Embryonic facial prominence (tissue), 1 donor: ENCODE measurements at regions not wholly inside any gene's neighbourhood (a gene's known extent, or its start where the extent isn't known, plus 50 kb on each side); places are given as distances from the start of the nearest gene placed in this dataset.

Experiments
- DNase-seq: peaks from one replicate; pipeline ENCODE4 v3.0.0-alpha.2; 2016; ENCODE audit errors: extremely low spot score

DNA sequence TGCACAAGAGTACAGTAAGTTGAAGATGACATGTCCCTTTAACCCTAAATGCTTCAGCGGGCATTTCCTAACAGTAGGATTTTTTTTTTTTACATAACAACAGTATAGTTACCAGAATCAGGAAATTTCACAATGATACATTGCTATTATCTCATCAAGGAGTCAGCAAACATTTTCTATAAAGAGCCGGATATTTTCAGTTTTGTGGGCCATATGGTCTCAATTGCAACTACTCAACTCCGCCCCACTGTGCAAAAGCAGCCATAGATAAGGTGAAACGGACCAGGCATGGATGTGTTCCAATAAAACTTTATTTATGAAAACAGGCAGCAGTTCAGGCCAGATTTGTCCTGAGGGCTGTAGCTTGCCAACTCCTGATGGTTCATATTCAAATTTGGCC is 130.6 kb downstream of the SMAD6 start:
- DNase-seq, result no peak

DNA sequence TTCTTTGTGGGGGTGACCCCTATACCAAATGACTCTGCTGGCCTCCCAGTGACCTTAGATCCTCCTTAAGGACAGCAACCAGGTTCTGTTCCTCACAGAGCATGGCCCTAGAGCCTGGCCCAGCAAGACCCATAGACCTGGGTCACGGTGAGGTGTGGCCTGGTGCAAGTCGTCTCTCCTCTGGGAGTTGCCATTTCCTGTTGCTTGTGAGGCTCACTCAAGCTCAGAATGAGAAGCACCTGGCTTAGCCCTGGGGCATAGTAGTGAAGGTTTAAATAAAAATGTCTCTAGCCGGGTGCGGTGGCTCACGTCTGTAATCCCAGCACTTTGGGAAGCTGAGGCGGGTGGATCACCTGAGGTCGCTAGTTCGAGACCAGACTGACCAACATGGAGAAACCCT is 131.3 kb downstream of the SMAD6 start:
- no peak for DNase-seq

DNA sequence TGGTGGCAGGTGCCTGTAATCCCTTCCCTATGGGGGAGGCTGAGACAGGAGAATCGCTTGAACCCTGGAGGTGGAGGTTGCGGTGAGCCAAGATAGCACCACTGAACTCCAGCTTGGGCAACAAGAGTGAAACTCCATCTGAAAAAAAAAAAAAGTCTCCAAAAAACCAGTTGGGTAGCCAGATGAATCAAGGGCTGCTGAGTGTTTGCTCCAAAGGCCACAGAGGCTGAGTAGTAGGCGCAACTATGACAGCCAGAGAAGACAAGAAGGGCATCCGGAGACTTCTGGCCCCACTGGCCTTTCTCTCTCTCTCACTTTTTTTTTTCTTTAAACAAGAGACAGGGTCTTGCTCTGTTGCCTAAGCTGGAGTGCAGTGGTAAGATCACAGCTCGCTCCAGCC is 131.8 kb downstream of the SMAD6 start:
- no peak for DNase-seq

DNA sequence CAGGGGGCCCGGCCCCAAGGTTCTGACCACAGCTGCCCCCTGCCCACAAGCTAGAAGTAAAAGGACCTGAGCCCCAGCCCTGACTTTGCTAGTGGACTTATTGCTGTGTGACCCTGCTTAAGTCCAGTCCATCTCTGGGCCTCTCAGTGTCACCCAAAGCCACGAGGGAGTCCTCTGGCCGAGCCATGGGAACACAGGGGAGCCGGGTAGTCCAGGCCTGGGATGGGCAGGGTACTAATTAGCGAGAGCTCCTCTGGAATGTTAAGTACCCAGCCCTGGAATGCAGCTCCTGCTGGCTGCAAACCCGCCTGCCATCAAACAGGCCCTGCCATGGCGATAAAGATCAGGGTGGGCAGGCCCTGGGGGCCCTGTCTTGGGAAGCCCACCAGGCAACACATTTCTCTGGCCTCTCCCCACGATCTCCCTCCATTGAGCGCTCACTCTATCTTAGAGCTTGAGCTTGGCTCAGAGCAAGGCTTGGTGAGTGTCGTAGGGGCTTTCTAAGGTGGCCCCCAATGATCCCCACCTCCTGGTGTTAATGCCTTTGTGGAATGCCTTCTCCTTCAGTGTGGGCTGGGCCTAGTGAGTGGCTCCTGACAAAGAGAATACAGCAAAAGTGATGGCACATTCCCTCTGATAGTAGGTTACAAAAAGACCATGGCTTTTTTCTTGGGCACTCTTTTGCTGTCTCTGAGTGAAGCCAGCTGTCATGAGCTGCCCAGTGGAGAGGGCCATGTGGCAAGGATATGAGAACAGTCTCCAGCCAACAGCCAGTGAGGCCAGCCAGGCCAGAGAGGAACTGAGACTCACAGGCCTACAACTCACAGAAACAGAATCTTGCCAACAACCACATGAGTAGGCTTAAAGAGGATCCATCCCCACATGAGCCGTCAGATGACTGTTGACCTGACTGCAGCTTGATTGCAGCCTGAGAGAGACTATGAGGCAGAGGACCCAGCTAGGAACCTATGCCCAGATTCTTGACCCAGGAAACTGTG is 133.1 kb downstream of the SMAD6 start:
- DNase-seq, result no peak

DNA sequence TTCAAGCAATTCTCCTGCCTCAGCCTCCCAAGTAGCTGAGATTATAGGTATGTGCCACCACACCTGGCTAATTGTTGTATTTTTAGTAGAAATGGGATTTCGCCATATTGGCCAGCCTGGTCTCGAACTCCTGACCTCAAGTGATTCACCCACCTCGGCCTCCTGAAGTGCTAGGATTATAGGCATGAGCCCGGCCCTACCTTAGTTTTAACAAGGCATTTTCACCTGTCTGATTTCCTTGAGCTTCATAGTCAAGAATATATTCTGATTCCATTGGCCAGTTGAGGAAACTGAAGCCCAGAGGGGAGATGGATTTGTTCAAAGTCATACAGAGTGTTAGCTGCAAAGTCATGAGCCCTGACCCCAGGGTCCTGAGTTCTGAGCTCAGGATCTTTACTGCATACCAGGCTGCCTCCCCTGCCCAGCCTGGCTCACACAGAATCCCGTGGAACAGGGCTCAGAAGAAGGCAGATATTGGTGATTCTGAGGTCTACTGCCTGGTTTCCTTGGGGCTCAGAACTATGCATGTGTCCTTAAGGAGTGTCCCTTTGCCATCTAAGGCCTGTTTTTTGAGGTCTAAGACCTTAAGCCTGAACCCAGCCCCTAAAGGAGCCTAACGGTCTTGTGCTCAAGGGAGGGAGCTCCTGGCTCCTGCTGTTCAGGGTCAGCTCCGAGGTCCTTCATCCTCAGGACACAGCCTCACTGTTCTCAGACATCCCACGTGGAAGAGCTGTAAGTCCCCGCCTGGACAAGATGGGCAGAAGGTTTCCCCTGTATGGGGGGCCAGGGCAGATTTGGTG is 134.4 kb downstream of the SMAD6 start:
- DNase-seq, result no peak

DNA sequence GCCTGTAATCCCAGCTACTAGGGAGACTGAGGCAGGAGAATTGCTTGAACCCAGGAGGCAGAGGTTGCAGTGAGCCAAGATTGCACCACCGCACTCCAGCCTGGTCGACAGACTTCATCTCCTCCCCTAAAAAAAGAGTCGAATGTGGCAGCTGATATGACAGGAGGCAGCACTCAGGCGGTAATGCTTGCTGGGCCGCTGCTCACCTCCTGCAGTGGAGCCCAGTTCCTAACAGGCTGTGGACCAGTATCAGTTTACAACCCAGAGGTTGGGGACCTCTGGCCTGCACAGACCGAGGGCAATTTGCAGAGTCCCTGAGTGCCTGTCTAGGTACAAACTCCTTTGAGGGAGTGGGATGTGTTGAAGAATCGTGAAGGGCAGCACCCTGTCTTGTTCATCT is 136.2 kb downstream of the SMAD6 start:
- DNase-seq, result no peak

DNA sequence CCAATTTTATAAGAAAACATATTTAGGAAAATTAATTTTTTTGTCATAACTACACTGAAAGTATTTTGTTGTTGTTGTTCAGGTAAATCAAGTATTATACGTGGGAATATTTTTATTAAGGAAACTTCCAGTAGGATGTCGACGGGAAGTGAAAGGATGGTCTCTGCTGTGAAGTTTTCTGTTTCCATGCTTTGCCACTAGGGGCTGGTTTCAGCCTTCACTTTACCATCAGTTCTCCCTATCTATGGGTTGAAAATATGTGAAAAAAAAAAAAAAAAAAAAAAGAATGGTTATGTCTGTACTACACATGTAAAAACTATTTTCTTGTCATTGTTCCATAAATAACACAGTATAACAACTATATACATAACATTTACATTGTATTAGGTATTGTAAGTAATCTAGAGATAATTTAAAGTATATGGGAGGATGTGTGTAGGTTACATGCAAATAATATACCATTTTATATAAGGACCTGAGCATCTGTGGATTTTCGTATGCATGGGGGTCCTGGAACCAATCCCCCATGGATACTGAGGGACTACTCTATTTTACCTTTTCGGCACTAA is 136.7 kb downstream of the SMAD6 start:
- DNase-seq, result no peak

DNA sequence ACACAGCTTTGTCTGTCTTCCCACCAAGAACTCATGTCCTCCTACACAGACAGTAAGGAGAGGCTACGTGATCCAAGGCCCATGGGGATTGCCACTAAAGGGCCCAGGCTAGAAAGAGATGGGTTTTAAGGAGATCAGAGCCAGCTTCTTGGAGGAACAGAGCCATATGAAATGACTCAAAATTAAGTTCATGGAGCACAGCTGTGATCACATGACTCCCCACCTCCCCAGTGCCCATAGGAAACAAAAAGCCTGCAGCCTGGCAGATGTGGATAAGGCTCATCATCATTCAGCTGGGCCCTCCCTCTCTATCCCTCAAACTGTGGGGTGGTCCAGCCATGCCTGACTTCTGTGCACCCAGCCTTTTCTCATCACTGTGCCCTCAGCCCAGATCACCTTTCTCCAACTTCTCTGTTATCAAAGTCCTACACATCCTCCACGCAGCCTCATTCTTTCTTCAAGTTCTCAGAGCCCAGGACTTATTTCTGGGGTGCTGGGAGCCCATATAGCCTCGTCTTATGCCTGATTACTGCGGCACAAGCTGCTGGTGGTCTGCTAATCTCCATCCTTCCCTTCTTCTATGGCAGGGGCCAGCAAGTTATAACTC is 137.6 kb downstream of the SMAD6 start:
- DNase-seq, result no peak

DNA sequence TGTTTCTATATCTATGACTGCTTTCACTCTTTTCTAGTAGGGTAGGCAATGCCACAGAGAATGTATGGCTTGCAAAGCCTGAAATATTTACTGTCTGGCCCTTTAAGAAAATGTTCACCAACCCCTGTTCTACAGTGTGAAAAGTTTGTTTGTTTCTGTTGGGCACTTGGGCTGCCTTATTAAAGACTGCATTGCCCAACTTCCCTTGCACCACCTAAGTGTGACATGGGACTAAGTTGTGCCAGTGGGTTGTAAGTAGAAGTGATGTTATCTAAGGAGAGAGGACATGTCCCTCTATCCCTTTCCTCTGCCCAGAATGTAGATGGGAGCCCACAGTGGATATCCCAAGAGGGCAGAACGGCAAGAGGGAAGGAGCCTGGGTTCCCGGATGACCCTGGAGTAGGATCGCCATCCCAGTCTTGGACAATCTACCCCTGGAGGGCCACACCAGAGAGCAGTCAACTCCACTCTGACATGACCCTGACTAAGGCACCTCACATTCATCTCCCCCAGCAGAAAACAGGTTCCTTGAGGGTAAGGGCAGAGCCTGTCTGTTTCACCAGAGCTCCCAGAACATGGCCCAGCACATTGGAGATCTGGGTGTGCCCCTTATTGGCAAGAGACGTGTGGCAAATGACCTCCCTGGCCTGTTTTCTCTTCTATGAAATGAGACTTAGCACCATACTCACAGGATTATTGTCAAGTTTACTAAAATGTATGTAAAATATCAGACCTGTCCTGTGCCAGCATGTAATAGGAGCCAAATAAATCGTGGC is 138.8 kb downstream of the SMAD6 start:
- no peak for DNase-seq

DNA sequence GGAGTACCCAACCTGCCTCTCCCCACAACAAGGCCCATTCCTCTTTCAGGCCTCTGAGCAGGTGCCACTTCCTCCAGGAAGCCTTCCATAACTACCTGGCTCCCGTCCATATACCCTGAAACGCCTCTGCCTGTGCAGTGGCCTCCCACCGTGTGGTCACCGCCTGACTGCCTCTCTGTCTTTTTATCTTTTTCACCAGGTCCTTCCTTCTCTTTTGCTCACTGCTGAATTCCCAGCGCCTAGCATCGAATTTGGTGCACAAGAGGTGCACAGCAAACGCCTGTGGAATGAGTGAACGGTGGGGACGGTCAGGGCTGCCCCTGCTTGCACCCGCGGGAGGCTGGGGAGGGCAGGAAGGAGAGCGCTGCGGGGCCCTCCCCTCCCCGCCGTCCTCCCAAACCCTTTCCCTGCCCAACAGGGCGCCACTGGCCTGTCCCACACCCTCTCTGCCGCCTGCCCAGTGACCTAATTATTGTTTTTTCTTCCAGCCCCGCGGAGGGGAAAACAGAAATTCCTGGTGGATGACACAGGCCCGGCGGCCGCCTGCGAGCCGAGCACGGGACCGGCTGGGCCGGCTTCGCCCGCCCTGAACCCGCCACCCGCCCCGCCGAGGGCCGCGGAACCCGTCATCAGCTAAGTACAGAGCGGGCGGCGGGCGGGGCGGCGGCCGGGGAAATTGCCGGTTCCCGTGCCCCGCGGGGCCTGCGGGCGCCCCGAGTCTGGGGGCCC is 140.1 kb downstream of the SMAD6 start:
- DNase-seq, result peak; percentile 58

DNA sequence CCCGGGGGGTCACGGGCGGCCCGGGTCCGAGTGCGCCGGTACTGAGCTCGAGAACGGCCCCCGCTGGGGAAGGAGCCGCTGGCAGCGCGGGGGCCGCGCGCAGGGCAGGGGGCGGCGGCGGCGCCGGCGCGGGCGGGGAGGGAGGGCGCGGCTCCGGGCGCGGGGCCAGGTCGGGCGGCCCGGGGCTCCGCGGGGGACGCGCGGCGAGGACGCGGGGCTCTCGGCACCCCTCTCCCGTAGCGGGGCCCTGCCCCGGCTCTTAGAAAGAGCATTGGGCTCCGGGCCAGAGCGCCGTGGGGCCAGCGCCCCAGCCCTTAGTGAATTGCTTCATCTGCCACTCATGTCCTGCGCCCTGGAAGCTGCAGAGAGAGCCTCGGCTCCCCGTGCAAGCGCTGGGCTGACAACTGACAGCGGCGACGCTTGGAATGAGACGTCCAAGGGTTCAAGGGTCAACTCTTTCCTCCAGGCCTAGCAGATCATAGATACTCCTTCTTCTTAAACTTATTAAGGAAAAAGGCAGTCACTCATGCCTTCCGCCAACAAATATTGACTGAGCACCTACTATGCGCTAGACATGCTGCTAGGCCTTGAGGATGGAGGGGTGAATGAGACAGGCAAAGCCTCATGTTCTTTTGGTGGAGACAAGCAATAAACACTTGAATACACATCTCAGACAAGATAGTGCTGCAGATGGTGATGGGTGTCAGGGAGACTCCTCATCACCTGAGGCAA is 140.8 kb downstream of the SMAD6 start:
- DNase-seq, result no peak

DNA sequence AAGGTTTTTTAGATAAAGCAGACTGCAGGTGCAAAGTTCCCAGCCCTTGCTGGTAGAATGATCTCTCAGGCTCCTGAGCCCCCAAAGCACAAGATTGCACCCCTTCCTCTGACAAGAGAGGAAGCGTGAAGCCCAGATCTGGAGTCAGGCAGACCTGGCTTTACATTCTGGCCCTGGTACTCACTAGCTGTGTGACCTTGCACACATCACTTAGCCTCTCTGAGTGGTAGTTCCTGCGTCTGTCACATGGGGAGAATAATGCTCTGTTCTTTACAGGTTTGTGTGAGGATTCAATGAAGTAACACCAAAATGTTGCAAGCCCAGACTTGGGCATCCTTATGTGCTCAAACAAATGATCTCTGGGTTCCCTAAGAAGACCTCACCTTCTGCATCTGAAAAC is 141.5 kb downstream of the SMAD6 start:
- no peak for DNase-seq

DNA sequence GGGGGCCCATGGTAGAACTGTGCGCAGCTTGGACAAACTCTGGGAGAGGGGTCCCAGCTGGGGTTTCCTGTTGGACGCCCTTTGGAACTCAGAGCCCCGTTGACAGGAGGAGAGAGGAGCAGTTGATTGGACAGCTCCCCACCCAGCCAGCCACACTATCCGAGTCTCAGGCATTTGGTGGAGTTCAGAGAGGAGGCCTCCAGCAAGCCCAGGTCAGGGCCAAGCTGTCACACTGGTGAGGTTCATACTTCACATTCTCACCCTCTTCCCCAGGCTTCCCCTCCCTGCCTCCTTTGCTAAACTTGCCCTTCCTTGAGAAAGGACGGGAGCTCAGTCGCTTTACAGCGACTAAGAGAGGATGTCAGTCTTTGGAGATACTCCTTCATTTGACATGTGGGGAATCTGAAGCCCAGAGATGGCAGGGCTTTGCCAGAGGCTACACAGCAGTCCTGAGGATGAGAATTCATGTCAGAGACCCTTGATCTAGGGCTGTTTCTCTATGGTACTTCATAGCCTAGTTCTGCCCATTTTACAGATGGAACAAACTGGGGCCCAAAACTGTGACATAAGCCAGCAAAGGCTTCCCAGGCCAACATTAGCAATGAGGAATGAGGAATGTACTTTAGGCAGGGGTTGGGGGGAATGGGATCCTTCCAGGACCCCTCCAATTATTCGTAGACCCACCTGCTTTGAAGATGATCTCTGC is 142.2 kb downstream of the SMAD6 start:
- DNase-seq, result no peak

DNA sequence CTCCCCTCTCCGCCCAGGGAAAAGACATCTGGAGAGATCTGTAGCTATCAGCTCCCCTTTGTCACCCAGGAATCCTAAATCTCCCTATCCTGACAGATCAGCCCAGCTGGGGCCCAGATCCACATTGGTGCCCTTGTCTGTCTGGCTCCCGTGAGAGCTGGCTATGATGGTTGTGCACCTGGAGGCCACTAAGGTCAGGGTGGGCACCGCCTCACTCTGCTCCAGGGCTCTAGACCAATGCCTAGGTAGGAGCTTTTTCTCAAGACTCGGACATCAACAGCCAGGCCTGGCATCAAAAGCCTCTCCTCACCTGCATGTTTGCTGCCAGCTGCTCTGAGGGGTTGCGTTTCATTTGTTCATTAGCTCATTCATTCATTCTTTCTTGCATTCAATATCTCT is 142.7 kb downstream of the SMAD6 start:
- DNase-seq, result no peak

DNA sequence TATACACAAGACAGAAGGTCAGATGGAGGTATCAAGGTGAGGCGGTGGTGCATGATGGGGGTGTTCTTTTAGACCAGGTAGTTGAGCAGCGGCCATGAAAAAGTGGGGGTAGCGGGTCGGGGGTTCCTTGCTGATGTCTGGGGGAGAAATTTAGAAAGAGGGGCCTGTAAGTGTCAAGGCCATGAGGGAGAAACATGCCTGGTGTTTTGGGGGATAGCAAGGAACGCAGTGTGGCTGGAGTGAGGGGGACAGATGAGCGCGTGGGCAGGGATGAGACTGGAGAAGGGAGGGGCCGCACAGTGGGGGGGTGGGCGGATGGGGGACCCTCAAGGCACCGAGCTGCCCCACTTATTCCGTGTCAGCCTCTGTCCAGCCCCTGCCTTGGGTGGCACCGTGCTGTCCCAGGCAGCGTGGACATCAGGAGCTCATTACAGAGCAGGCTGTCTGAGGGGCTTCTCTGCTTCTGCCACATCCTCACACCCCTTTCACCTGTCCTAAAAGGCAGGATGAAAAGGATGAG is 143.3 kb downstream of the SMAD6 start:
- DNase-seq, result no peak

DNA sequence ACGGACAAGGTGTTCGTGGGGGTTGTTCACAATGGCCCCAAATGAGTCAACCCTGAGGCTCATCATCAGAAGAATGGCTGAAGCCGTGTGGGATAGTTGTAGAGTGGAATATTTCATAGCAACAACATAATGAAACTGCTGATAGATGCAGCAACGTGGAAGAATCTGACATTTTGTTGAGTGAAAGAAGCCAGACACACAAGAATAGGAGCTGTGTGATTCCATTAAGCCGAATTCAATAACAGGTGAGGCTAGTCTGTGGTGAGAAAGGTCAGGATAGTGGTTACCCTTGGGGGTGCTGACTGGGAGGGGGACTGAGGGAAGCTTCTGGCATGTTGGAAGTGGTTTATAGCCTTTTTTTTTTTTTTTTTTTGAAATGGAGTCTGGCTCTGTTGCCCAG is 144.0 kb downstream of the SMAD6 start:
- no peak for DNase-seq

DNA sequence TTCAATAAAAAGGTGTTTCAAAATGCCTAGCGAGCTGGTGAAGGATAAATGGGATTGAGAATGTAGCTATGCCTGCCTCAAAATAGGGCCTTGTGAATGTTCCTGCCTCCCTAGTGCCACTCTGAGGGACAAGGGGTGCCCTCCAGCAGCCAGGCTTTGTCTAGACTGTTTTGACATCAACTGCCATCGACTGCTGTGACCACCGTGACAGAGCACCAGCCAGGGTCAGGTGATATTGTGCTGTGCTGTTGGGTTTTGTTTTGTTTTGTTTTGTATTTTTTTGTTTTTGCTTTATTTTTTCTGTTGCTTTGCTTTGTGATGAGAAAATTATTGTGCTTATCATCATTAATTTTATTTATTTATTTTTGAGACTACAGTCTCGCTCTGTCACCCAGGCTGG is 144.8 kb downstream of the SMAD6 start:
- no peak for DNase-seq

DNA sequence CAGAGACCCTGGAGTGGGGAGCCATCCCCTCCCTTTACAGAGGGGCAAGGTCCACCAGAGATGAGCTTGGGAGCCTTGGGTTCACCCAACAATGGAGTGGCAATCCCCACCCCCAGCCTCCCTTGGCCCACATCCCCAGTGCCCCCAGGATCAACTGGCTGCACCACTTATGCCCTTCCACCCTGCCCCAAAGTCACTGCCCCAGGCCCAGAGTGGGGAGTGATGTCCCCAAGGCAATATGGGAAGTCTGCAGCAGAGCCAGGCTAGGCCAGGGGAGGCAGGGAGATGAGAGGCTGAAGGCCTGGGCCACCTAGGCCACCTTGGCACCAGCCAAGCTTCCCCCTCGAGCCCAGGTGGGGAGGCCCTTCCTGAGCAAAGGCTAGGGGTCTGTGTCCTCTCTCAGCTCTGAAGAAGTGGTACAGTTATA is 145.5 kb downstream of the SMAD6 start:
- no peak for DNase-seq

DNA sequence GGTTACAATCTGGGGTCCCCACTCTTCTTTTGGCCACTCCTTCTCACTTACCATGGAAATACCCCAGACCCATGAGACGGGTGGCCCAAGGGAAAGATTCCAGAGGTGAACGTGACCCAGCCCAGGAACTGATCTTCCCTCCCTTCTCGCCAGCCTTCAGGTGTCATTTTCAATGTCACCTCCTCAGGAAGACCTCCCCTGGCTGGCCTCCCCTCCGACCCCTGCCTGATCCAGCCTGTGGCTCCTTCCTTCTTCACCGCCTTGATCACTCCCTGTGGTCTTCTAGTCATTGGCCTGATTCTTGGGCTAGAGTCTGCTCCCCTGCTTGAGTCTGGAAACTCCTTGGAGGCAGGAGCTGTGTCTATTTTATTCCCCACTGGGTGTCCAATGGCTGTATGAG is 146.1 kb downstream of the SMAD6 start:
- DNase-seq, result no peak
